Right lung (tissue), 2 donors: ENCODE measurements at regions not wholly inside any gene's neighbourhood (a gene's known extent, or its start where the extent isn't known, plus 50 kb on each side); places are given as distances from the start of the nearest gene placed in this dataset.

Experiments used
- DNase-seq, 2 donors: peaks; one replicate each; pipeline ENCODE4 v3.0.0-alpha.2; 2013

DNA sequence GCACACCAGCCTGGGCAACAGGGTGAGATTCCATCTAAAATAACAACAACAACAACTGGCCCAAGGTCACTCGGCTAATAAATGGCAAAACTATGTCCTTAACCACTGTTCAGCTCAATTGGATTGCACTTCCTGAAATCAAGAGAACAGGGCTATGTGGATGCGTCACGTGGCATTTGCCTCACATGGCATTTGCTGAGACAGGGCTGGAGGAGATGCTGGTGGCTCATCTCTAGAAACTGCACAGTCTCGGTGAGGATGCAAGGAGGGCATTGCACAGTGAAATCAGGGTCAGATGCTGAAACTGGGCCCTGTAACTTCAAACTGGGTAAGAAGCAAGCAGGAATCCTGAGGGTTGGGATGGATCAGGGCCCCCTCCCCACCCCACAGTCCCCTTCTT lies 171.9 kb downstream of the BUD13 start:
- DNase-seq: no peak

DNA sequence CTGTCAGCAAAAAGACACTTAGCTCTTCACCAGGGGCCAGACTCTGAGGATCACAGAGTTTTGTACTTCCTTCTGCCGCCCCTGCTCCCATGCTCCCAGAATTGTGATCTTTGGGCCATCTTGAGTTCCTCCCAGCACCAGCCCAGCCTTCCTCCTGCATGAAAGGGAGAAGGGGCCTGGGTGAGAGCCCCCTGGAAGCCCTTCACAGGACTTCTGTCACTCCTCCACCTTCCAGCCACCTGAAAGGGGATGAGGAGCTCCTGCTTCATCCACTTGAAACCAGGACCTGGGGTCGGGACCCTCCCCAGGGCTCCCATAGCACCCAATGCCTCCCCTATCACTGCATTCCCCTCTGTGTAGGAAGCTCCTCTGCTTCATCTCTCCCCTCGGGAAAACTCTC lies 174.2 kb downstream of the BUD13 start:
- DNase-seq: no peak

DNA sequence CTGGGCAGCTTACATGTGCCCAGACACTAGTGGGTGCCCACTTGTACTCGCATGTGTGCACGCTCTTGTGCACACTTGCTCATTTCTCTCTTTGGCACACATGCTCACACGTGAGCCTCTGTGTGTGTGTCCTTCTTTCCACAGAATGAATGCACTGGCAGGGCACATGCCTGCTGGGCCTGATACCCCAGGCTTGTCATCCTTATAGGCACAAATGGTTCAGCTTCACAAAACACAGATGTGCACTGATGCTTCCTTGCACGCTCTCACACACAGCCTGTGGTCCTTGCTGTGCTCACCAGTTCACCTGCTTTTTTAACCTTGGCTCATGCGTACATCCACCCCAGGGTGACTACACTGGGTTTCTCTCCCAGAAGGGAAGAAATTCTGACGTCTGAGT lies 174.8 kb downstream of the BUD13 start:
- no peak for DNase-seq

DNA sequence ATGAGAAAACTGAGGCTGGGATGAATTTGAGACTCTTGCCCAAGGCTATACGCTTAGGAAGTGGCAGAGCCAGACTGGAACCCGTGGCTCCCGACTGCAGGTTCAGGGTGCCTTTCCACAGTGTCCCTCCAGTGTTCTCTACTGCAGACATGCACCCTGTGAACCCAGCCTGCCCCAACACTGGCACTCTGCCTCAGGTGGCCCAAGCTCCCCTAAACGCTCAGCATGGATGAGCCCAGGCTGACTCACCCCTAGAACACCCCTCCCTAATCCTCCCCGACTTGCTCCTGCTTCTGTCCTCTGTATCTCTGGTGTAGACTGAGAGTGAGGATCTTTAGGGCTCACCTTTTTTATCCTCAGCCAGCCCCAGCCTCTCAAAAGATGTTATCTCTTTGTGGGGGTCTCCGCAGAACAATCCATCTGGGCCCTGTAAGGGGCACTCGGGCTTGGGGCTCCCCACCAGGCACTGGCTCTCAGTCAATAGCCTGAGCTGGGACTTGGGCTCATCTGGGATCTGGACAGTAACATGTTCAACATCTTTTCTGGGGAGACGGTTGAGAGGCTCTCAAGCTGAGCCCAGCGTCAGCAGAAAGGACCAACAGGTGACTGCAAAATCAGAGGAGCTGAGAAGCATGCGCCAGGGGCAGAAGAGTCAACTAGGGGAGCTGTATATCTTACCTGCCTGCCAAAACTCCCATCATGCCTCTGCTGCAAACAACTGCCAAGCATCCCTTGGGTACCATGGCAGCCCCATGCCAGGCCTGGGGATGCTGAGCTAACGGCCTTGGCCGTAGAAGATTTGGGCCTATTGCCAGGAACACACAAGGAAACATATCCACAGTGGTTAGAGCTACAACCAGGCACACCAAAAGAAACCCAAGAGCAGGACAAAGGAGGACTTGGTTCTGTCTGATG lies 176.2 kb downstream of the BUD13 start:
- no peak for DNase-seq

DNA sequence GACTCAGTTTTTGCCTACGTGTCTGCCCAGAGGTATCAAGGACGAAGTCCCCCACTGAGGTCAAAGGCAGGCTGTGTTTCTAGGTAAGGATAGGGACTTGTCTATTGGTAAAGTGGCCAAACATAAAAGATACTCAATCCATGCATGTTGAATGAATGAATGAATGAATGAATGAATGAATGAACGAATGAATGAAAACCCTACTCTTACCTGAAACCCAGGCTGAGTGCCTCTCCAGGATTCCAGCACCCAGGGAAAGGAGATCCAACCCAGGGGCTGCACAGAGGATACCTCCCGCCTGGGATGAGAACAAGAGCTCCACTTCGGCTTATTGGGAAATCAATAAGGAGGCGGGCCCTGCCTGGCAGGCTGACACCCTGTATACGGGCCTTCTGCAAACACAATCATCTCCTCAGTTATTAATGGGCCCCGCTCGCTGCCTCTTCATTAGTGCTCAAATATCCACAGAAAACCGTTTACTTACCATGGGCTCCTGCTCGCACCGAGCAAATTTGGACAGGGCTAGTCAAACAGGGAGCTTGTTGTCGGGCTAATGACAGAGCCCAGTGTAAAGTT lies 177.4 kb downstream of the BUD13 start:
- no peak for DNase-seq

DNA sequence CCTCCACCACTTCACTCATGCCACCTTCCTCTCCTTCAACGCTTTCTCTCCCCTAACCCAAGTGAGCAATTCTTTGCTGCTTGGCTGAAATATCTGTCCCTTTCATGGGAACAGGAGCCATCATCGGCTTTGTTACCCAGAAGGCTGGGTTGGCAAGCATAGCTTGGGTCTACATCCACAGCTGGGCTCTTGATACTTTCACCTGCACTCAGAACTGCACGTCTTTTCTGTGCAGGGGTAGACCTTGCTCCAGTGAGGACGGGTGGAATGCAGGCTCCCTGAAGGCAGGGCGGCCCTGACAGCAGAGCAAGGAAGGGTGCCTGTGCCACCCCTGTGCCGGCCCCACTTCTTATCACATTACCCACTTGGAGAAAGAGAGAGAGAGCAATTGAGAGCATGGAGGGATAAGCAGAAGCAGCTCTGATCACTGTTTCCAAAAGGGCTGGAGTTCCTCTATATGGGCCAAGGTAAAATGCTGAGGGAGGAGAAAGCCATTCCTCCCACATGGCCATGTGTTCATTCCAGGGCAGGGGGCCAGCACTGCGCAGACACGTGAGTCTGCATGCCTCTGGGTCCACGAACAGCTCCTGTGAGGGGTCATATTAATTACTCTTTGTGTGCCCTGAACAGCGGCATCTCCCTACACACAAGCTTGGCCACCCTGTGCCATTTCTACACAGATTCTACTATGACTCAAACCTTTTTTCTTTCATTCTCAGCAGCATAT lies 181.8 kb downstream of the BUD13 start:
- DNase-seq: no peak

DNA sequence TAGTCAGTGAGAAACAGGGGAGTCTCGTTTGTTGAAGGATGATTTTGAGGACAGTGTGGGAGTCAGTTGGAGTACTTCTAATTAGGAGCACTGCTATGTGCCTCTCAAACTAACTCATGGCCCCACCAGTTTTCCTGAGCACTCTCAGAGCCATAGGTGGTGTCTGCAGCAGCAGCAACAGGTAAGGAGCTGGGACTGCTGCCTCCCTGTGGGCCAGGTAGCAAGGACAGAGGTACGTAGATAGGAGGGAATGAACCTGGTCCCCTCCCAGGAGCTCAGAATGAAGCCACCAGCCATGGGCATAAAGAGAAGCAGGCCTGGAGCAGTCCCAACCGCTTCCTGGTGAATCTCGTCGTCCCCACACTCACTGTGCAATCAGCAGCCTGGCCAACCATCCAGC lies 183.4 kb downstream of the BUD13 start:
- no peak for DNase-seq

DNA sequence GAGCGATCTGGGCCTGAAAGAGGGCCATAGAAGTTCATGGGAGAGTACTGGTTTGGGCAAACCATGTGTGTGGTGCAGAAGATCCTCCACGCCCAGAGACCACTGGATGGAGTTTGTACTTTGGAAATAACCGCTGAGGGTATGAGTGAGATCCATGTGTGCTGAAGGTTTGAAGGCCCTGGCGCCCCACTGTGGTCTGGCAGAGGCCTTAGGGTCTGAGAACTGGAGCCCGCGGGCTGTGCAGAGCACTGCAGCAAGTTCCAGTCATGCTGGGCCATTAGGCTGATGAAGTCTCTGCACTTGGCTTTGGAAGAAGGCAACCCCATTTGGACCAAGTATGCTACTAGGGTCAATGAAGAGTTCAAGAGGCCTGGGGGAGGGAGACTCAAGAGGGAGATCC lies 186.4 kb downstream of the BUD13 start:
- DNase-seq: no peak

DNA sequence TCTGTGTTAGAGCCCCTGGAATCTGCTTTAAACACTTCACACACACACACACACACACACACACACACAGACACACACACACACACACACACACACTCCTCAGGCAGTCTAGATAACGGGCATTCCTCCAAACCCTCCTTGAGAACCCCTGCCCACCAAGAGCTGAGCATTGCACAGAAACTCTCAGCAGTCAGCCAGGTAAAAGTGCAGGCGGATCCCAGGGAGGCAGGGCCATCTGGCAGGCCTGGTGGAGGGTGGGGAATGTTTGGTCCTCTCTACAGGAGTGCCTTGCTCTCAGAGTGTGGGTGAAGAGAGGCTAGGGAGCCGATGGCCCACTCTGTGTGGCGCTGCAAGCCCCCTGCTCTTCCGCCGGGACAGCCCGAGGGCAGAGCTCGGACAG lies 190.2 kb downstream of the BUD13 start:
- DNase-seq: peak in 1 of 2 donors; percentile 15

DNA sequence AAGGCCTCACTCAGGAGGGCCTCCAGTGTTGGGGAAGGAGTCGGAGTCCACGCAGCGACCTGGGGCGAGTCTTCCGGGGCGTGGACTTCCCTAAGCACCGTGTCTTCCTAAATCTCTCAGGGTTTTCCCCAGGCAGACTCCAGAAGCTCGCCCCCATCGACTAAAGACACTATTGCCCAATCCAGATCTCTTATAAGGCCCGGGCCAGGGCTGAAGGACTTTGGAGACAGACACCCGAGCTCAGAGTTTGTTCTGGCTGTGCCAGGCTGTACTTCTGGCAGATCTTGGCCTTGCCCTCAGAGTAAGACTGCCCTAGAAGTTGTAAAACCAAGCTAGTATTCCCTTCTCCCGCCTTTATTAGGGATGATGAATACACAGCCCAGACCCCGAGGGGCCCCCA lies 191.4 kb downstream of the BUD13 start:
- DNase-seq: no peak

DNA sequence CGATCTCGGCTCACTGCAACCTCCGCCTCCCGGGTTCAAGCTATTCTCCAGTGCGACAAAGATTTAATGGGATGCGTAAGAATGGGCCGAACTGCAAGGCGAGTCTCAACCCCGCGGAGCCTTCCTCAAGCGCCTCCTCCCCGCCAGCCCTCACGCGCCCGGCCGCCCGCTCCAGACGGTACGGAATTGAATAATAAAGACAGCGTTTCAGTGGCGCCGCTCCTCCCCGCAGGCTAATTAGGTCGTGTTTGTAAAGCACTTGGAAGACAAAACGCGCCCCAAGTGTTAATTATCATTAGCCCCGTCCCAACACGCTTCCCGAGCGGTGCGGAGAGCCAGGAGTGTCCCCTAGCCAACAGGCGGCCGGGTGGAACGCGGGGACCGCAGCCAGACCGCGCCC lies 192.0 kb downstream of the BUD13 start:
- DNase-seq: no peak

DNA sequence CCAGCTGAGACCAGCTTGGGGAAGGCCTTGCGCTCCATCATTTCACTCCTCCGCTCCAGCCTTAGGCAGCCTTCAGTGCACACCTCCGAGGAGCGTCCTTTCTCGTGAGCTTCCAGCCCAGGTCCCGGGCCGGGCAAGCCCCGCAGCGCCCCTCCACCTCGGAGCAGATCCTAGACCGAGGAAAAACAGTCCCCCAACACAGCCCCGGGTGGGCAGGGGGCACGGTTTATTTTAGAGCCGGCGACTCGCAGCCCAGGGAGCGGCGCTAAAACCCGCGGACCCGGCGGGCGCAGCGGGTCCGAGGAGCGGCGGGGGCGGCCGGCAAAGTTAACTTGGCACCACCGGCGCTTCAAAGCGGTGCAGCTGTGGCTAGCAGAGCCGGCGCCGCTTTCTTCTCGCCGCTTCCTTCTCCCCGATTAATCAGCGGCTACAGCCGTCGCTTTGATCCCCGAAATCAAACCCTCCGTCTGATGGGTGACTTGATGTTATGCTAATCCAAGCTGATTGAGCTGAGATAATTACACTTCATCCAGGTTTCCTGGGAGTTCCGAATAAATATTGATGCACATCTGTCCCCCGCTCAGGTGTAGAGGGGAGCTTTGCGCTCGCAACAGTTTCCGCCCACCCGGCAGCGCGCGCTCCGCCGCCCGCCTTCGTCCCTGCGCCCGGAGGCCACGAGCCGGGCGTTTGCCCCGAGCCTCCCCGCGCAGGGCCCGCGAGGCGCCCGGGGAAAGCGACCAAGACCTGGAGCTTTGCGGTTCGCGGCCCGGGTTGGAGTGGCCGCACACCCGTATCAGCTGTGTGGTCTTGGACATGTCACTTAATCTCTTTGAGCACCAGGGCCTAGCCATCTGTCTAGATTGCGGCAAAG lies 192.7 kb downstream of the BUD13 start:
- peak in 1 of 2 donors; percentile 15 for DNase-seq

DNA sequence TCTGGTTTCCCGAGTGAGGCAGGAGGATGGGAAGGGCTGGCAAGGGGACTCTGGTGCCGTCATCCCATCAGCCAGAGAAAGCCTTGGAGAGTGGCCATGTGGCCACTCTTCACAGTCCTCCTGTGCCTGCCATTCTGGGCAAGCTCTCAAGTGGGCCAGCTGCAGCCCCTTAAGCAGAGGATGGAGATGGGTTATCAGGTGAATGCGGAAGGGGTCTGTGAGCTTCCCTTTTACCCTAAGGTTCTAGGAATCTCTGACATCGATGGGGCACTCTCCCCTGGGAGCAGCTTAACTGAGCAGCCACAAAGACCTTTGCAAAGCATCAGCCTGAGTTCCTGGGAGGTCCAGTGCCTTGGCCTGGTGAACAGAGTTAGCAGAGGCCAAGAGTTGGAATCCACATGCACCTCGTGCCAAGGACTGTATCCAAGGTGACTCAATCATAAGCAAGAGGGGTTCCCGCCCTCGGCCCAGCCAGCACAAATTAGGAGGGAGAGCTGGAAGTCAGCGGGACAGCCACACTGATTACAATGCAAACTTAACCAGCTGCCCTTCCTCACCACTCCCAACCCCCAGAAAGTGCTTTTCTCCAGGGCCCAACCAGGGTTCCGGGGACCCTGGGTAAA lies 193.6 kb downstream of the BUD13 start:
- no peak for DNase-seq

DNA sequence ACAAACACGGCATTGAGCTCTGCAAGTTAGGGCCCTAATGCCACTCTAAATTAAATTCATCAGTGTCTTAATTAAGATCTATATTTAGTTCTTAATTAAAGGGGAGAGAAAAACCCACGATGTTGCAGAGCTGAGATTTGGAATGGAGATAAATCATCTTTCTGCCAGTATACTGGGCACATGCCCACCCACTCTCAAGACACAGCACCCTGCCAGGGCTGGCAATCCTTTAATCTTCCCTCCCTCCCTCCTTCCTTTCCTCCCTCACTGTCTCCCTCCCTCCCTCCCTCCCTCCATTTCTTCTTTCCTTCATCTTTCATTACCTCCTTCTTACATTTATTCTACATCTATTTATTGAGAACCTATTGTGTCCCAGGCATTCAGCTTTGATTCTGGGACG lies 194.8 kb downstream of the BUD13 start:
- no peak for DNase-seq

DNA sequence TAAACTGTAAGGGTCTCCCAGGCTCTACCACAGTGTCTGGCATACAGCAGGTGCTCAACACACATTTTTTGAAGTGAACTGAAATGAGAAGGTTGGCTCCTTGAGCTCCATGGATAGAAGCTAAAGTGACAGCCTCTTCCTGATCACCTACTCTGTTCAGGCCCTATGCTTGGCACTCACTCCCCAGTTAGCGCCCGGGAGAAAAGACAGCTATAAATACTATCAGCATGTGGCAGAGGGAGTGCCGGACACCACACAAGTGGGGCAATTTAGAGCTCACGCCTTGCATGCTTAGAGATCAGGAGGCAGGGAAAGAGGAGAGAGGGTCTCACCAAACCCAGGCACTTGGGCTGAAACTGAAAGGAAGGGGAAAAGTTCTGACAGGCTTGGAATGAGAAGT lies 195.5 kb downstream of the BUD13 start:
- DNase-seq: no peak

DNA sequence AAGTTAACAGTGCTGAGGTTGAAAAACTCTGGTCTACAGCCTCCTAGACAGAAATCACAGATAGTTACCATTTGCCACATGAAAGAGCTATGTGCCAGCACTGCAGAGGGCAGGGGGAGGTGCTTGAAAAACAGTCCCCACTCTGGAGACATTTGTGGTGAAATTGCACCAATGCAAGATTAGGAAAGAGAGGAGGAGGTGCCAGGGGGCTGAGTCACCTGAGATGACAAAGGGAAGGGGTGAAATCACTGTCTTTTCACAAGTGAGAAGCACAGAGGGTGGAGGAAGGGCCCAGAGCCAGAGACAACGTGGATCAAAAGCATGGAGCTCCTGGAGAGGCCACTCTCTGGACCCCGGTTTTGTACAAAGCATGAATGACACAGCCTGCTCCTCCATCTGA lies 196.3 kb downstream of the BUD13 start:
- DNase-seq: no peak

DNA sequence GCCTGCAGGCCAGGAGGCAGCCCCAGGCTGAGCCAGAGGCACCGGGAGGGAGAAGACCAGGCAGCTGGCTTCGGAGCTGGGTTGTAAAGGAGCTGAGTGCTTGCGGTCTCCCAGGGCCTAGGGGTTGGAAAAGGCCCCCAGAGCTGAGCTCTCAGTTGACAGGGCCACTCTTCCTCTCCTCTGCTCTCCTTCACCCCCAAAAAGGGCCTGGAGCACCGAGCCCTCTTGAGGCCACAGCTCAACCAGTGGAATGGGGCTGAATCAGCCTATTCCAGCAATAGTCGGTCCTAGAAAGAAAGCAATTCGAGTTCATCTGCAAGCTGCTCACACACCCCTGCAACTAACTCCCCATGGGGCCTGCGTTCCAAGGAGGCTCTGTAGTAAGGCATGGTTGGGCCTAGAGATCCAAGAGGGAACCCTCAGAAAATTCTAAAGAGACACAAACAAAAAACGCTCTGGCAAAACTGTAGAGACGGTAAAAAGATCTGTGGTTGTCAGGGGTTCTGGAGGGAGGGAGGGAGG lies 205.0 kb downstream of the BUD13 start:
- no peak for DNase-seq

DNA sequence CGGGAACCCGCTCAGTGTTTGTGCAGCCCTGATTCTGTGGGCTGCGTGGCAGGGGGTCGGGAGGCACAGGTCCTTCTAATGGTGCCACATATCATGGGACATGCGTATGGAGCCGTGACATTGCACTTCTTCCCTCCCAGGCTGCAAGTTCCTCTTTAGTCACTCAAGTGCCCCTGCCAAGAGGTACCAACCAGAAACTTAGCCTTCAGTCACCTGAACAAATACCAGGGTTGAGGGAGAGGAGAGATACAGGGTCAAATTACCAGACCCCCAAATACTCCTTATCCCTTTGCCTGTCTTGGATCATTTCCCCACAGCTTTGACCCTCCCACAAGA lies 209.1 kb downstream of the BUD13 start:
- DNase-seq: no peak

DNA sequence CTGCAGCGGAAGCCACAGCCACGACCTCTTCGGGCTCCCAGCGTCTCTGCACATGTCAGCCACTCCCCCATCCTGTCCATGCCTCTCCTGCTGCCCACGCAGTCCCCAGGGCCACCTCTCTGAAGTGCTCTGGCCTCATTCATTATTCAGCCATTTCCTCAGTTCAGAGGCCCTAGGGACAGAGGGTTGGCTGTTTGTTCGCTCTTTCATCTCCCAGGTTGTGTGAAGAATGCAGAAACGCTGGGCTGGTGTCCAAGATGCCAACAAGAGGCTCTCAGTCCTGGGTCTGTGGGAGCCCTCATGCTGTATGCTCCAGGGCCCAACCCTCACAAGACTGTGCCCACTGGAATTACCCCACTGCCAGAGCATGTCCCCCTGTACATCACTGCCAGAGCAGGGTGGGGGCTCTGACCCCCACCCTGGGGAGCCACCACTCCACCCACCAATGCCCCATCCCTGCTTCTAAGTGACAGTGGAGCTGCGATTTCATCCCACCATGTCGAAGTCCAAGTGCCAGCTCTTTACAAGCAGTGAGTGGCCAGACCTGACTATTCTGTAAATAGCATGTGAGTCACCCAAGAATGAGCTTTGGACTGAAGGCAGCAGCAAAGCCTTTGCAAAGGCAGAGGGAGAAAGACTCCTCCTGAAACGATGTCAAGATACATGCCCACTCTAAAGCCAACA lies 209.6 kb downstream of the BUD13 start:
- peak; percentile 26 to 38 for DNase-seq

DNA sequence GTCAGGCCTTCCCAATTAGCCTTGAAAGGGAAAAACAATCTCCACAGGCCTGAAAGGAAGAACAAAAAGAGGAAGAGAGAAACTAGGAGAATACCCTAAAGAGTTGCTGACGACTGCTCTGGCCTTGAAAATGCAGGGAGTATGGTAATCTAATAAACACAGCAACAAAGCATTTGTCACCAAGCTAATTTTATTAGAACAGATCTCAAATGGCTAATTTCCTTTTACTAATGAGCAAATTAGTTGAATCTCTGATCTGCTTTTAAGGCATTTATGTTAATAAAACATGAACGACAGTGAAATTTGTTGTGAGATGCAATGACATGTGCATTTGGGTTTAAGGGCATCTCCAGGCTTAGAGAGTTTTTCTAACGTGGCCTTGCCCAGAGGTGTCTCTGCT lies 212.2 kb downstream of the BUD13 start:
- no peak for DNase-seq
